Panc1 (cell line): ENCODE measurements at regions not wholly inside any gene's neighbourhood (a gene's known extent, or its start where the extent isn't known, plus 50 kb on each side); places are given as distances from the start of the nearest gene placed in this dataset.

Experiments
- ATAC-seq: fragments of 200-7000 bp; cut with Tn5 transposase; 2 replicates; pipeline ENCODE4 v1.9.1; 2020; ENCODE audit warnings: mild to moderate bottlenecking, moderate library complexity
- BruUV-seq: library from RNA; stranded (reverse); fragments of 400-500 nt; replicated peaks from 2 replicates; lab custom pipeline; 2021; lab: Mats Ljungman, UMichigan
- CTCF ChIA-PET: fragments of 300-600 bp; sonication (Branson Sonifier 250); formaldehyde crosslinking; loops from one replicate; lab custom pipeline; 2022; ENCODE audit warnings: antibody characterized with exemption; lab: Charles Lee
- POLR2A ChIA-PET: fragments of 300-600 bp; sonication (Branson Sonifier 250); formaldehyde crosslinking; loops from one replicate; lab custom pipeline; 2022; ENCODE audit warnings: antibody characterized with exemption; lab: Charles Lee
- DNase-seq: peaks from one replicate; pipeline ENCODE4 v3.0.0-alpha.2; 2010; ENCODE audit warnings: low read depth, low spot score
- H3K27ac ChIP-seq: 2 replicates; pipeline ENCODE4 v1.5.1; 2011; ENCODE audit warnings: mild to moderate bottlenecking, low read length, inconsistent platforms
- H3K27me3 ChIP-seq: fragments of 200-500 bp; sonication (Bioruptor generic); 2 replicates; pipeline ENCODE4 v1.6.0; 2014; ENCODE audit warnings: low read length, inconsistent platforms; ENCODE audit not compliant: control insufficient read depth, insufficient read depth
- H3K36me3 ChIP-seq: fragments of 200-500 bp; sonication (Bioruptor generic); 2 replicates; pipeline ENCODE4 v1.5.1; 2014; ENCODE audit warnings: inconsistent platforms, mild to moderate bottlenecking, low read length, moderate library complexity; ENCODE audit not compliant: control insufficient read depth, insufficient read depth
- H3K4me1 ChIP-seq: 2 replicates; pipeline ENCODE4 v1.5.1; 2011; ENCODE audit warnings: inconsistent platforms, mild to moderate bottlenecking, low read length, moderate library complexity; ENCODE audit not compliant: control insufficient read depth, insufficient read depth
- H3K4me3 ChIP-seq, 2 experiments: 2 replicates each; pipeline ENCODE4 v1.5.1; 2011 to 2012; ENCODE audit warnings: low read depth in 2 of 2, low read length in 2 of 2, mild to moderate bottlenecking in 2 of 2, inconsistent platforms in 1 of 2, moderate library complexity in 1 of 2
- H3K9me3 ChIP-seq: fragments of 200-500 bp; sonication (Bioruptor generic); 2 replicates; pipeline ENCODE4 v1.5.1; 2014; ENCODE audit warnings: low read depth, mild to moderate bottlenecking, inconsistent platforms, low read length, moderate library complexity; ENCODE audit not compliant: control insufficient read depth, insufficient read depth
- CTCF ChIP-seq: fragments of 450-650 bp; IDR thresholded peaks from 2 replicates; pipeline ENCODE4 v1.5.1; 2017; ENCODE audit warnings: mild to moderate bottlenecking
- POLR2AphosphoS5 ChIP-seq: IDR thresholded peaks from 2 replicates; pipeline ENCODE4 v1.6.1; 2012; ENCODE audit warnings: mild to moderate bottlenecking, low read depth, low read length, moderate library complexity
- REST ChIP-seq, 2 experiments: IDR thresholded peaks; 2 replicates each; pipeline ENCODE4 v1.6.1; 2011 to 2012; ENCODE audit warnings: low read depth in 2 of 2, control low read depth in 1 of 2, low read length in 1 of 2, mild to moderate bottlenecking in 1 of 2, moderate library complexity in 1 of 2; ENCODE audit not compliant: insufficient read depth in 1 of 2
- SIN3A ChIP-seq: IDR thresholded peaks from 2 replicates; pipeline ENCODE4 v1.6.1; 2012; ENCODE audit warnings: low read depth, mild to moderate bottlenecking, low read length, moderate library complexity, borderline replicate concordance; ENCODE audit not compliant: insufficient read depth
- TCF7L2 ChIP-seq: IDR thresholded peaks from 2 replicates; pipeline ENCODE4 v1.6.1; 2011; ENCODE audit warnings: mild to moderate bottlenecking, low read depth, low read length, inconsistent platforms
- in situ Hi-C: cut with HindIII; loops from 2 replicates; pipeline ENCODE4 v1.10.0; 2016; ENCODE audit warnings: low sequenced_read_pairs, low pct_unique_long_range_greater_than_20kb
- intact Hi-C: fragments of 100-400 bp; cut with micrococcal nuclease; formaldehyde crosslinking; loops from one replicate; pipeline ENCODE4 v1.10.0; 2022; ENCODE audit not compliant: unreplicated experiment

- no TSS peak for BruUV-seq
- no peak for DNase-seq
- no peak for ATAC-seq
- Histone ChIP-seq H3K9me3 (no peaks in the 10 kb centered on the region), H3K27ac (no peak overlapping the region), H3K36me3 (no peaks in the 10 kb centered on the region), H3K4me1 (no peaks in the 10 kb centered on the region), H3K27me3 (no peaks in the 10 kb centered on the region), H3K4me3 (no peak overlapping the region)
- intact Hi-C loops = no loop called here
- no peak for TF ChIP-seq TCF7L2
- in situ Hi-C loops = no loop called here
- ChIA-PET POLR2A (no interaction called here), CTCF (no interaction called here)
Measured at GRCh38 chr2:53436882-53437281, 330.7 kb upstream of the CHAC2 start.

GRCh38 chr2:53435610-53436009 lies 332.0 kb upstream of the CHAC2 start:
- Histone ChIP-seq H3K36me3 (no peaks in the 10 kb centered on the region), H3K27me3 (no peaks in the 10 kb centered on the region), H3K4me3 (no peak overlapping the region), H3K9me3 (no peaks in the 10 kb centered on the region), H3K4me1 (no peaks in the 10 kb centered on the region), H3K27ac (no peak overlapping the region)
- DNase-seq (no peak), ATAC-seq (no peak)
- intact Hi-C loops = no loop called here
- POLR2A ChIA-PET = no interaction called here
- BruUV-seq = no TSS peak
- TF ChIP-seq CTCF = no peak
- no peak for TF ChIP-seq REST (IDR thresholded peaks at IDR 0.05; ENCODE audit: insufficient read depth in 1 of 2, low read depth in 2 of 2, low read length in 1 of 2)
- TF ChIP-seq SIN3A = no peak
- TF ChIP-seq TCF7L2 = no peak
- TF ChIP-seq POLR2AphosphoS5 = no peak
- in situ Hi-C loops = no loop called here
- CTCF ChIA-PET = no interaction called here

GRCh38 chr2:53434466-53434865 lies 333.1 kb upstream of the CHAC2 start:
- no peaks in the 10 kb centered on the region for H3K27me3 ChIP-seq
- TF ChIP-seq REST (IDR thresholded peaks at IDR 0.05; ENCODE audit: insufficient read depth in 1 of 2, low read depth in 2 of 2, low read length in 1 of 2) = no peak
- TF ChIP-seq TCF7L2 = no peak
- no peak for TF ChIP-seq POLR2AphosphoS5
- TF ChIP-seq CTCF = no peak
- TF ChIP-seq SIN3A = no peak
- no peak overlapping the region for H3K4me3 ChIP-seq
- no peak for ATAC-seq
- intact Hi-C loops = no loop called here
- ChIA-PET POLR2A (no interaction called here), CTCF (no interaction called here)
- no peaks in the 10 kb centered on the region for H3K4me1 ChIP-seq
- no peak overlapping the region for H3K27ac ChIP-seq
- BruUV-seq = no TSS peak
- no peak for DNase-seq
- H3K36me3 ChIP-seq = no peaks in the 10 kb centered on the region
- no peaks in the 10 kb centered on the region for H3K9me3 ChIP-seq
- in situ Hi-C loops = no loop called here
